ENCODE measurements at regions not wholly inside any gene's neighbourhood (a gene's known extent, or its start where the extent isn't known, plus 50 kb on each side); places are given as distances from the start of the nearest gene placed in this dataset.

- no peak overlapping the region for H3K9ac ChIP-seq (ENCODE audit: low read depth, low read length)
- no peak overlapping the region for H3K27ac ChIP-seq (ENCODE audit: low read length)
- TF ChIP-seq CTCF (IDR thresholded peaks at IDR 0.05; ENCODE audit: borderline replicate concordance, extremely low read depth, low read length, poor library complexity, severe bottlenecking): no peak
- TF ChIP-seq EZH2 (IDR thresholded peaks at IDR 0.05; ENCODE audit: borderline replicate concordance, low read depth, low read length, severe bottlenecking): no peak
- no peak overlapping the region for H2AFZ ChIP-seq (ENCODE audit: low read depth, low read length)
- H3K79me2 ChIP-seq (ENCODE audit: insufficient read depth, low read length): no peaks in the 10 kb centered on the region
- H3K4me2 ChIP-seq (ENCODE audit: insufficient read depth, low read length): no peak overlapping the region
- peaks cover 3% of the 10 kb centered on the region for H3K27me3 ChIP-seq (ENCODE audit: insufficient read depth, low read length, poor library complexity)
- no peaks in the 10 kb centered on the region for H4K20me1 ChIP-seq (ENCODE audit: insufficient read depth, low read length)
- H3K4me3 ChIP-seq (ENCODE audit: low read depth in 1 of 2, low read length in 2 of 2): no peak overlapping the region
- no peaks in the 10 kb centered on the region for H3K4me1 ChIP-seq (ENCODE audit: insufficient read depth, low read length)
- DNase-seq: no peak
- no peak for ATAC-seq (ENCODE audit: insufficient read depth, low read depth)
- no peaks in the 10 kb centered on the region for H3K9me3 ChIP-seq (ENCODE audit: insufficient read depth, low read length, severe bottlenecking)
- H3K36me3 ChIP-seq (ENCODE audit: insufficient read depth, low read length): no peaks in the 10 kb centered on the region
Observed at GRCh38 chr10:21212912-21213311, 312.6 kb downstream of the SKIDA1 start.

GRCh38 chr10:21212348-21212747, 313.1 kb downstream of the SKIDA1 start:
- H4K20me1 ChIP-seq (ENCODE audit: insufficient read depth, low read length): no peaks in the 10 kb centered on the region
- H3K4me2 ChIP-seq (ENCODE audit: insufficient read depth, low read length): no peak overlapping the region
- H3K27ac ChIP-seq (ENCODE audit: low read length): no peak overlapping the region
- H3K9me3 ChIP-seq (ENCODE audit: insufficient read depth, low read length, severe bottlenecking): no peaks in the 10 kb centered on the region
- H3K9ac ChIP-seq (ENCODE audit: low read depth, low read length): no peak overlapping the region
- no peak for ATAC-seq (ENCODE audit: insufficient read depth, low read depth)
- H3K4me3 ChIP-seq (ENCODE audit: low read depth in 1 of 2, low read length in 2 of 2): no peak overlapping the region
- peaks cover 3% of the 10 kb centered on the region for H3K27me3 ChIP-seq (ENCODE audit: insufficient read depth, low read length, poor library complexity)
- H2AFZ ChIP-seq (ENCODE audit: low read depth, low read length): no peak overlapping the region
- no peaks in the 10 kb centered on the region for H3K79me2 ChIP-seq (ENCODE audit: insufficient read depth, low read length)
- TF ChIP-seq EZH2 (IDR thresholded peaks at IDR 0.05; ENCODE audit: borderline replicate concordance, low read depth, low read length, severe bottlenecking) (no peak), CTCF (IDR thresholded peaks at IDR 0.05; ENCODE audit: borderline replicate concordance, extremely low read depth, low read length, poor library complexity, severe bottlenecking) (no peak)
- DNase-seq: no peak
- H3K36me3 ChIP-seq (ENCODE audit: insufficient read depth, low read length): no peaks in the 10 kb centered on the region
- H3K4me1 ChIP-seq (ENCODE audit: insufficient read depth, low read length): no peaks in the 10 kb centered on the region

DNA sequence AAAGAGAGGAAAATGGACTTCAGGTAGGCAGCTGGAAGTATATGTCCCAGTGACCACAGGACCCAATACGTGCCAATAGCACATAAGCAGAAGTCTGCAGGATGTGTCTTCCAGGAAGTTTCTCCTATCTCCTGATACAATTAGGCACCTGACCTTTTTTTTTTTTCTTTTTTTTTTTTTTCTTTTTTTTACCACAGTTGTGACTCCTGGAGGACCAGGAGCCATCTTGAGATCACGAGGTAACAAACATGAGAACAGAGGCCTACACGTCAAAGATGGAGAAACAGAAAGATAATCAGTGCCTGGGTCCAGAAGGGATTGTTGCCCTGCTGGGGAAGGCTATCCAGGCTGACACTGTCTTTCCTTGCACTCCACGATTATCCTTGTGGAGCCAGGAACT, 312.4 kb upstream of the NEBL start:
- DNase-seq (no peak), ATAC-seq (ENCODE audit: insufficient read depth, low read depth) (no peak)
- no peak overlapping the region for H3K4me2 ChIP-seq (ENCODE audit: insufficient read depth, low read length)
- H3K9me3 ChIP-seq (ENCODE audit: insufficient read depth, low read length, severe bottlenecking): no peaks in the 10 kb centered on the region
- no peak overlapping the region for H3K9ac ChIP-seq (ENCODE audit: low read depth, low read length)
- H3K79me2 ChIP-seq (ENCODE audit: insufficient read depth, low read length): no peaks in the 10 kb centered on the region
- H3K27ac ChIP-seq (ENCODE audit: low read length): no peak overlapping the region
- no peak for TF ChIP-seq EZH2 (IDR thresholded peaks at IDR 0.05; ENCODE audit: borderline replicate concordance, low read depth, low read length, severe bottlenecking)
- TF ChIP-seq CTCF (IDR thresholded peaks at IDR 0.05; ENCODE audit: borderline replicate concordance, extremely low read depth, low read length, poor library complexity, severe bottlenecking): no peak
- H3K27me3 ChIP-seq (ENCODE audit: insufficient read depth, low read length, poor library complexity): peaks cover 3% of the 10 kb centered on the region
- H3K4me3 ChIP-seq (ENCODE audit: low read depth in 1 of 2, low read length in 2 of 2): no peak overlapping the region
- no peaks in the 10 kb centered on the region for H4K20me1 ChIP-seq (ENCODE audit: insufficient read depth, low read length)
- no peak overlapping the region for H2AFZ ChIP-seq (ENCODE audit: low read depth, low read length)
- no peaks in the 10 kb centered on the region for H3K4me1 ChIP-seq (ENCODE audit: insufficient read depth, low read length)
- no peaks in the 10 kb centered on the region for H3K36me3 ChIP-seq (ENCODE audit: insufficient read depth, low read length)

Data from DND-41 (cell line).